ENCODE measurements at regions not wholly inside any gene's neighbourhood (a gene's known extent, or its start where the extent isn't known, plus 50 kb on each side); places are given as distances from the start of the nearest gene placed in this dataset.

DNA sequence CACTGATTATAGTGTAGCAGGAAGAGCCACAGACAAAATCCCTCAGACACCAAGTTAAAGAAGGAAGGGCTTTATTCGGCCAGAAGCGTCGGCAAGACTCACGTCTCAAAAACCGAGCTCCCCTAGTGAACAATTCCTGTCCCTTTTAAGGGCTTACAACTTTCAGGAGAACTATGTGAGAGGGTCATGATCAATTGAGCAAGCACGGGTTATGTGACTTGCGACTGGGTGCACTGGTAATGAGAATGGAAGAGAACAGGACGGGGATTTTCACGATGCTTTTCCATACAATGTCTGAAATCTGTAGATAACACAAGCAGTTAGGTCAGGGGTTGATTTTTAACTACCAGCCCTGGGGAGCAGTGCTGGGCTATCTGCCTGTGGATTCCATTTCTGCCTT, 116.7 kb downstream of the MFAP3L start:
- Histone ChIP-seq H3K27me3 (no peaks in the 10 kb centered on the region), H3K4me1 (no peaks in the 10 kb centered on the region), H3K36me3 (no peaks in the 10 kb centered on the region), H3K27ac (no peak overlapping the region), H3K9me3 (no peaks in the 10 kb centered on the region), H3K4me3 (no peak overlapping the region)
- WGBS, 5 donors: 61 to 82% (median 67%) methylated on average over 9 of the region's 9 CpGs
- no peak for DNase-seq
- intact Hi-C loops (cut with DNase I; ENCODE audit: low total_unique reads): no loop called here
- TF ChIP-seq EP300 (IDR thresholded peaks at IDR 0.05) (no peak), CTCF (IDR thresholded peaks at IDR 0.05) (no peak), POLR2AphosphoS5 (IDR thresholded peaks at IDR 0.05) (no peak), POLR2A (IDR thresholded peaks at IDR 0.05) (no peak)

DNA sequence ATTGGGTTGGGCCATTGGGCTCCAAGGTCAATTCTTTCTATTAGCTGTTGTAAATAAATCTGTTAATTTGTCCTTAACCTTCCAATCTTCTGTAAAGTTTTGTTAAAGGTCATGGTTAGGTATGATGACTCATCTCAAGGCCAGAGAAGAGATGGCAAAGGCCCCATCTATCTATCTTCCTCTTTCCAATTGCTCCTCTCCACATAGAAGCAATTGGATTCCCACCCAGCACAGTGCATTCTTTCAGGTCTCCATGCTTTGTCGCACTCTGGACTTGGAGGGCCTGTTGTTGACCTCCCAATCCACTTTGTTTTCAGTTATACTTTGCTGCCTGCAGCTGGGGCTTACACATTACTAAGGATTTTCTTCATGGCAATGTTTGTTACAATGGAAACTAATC, 118.5 kb downstream of the MFAP3L start:
- no peak overlapping the region for H3K4me3 ChIP-seq
- 79 to 100% (median 86%) methylated on average over 1 of the region's 1 CpG for WGBS, 5 donors
- intact Hi-C loops (cut with DNase I; ENCODE audit: low total_unique reads): no loop called here

GRCh38 chr4:169906821-169907220, 119.4 kb downstream of the MFAP3L start:
- no peak for TF ChIP-seq CTCF (IDR thresholded peaks at IDR 0.05)
- no peak for TF ChIP-seq POLR2AphosphoS5 (IDR thresholded peaks at IDR 0.05)
- no peak for TF ChIP-seq POLR2A (IDR thresholded peaks at IDR 0.05)
- no peak for TF ChIP-seq EP300 (IDR thresholded peaks at IDR 0.05)
- H3K4me3 ChIP-seq: no peak overlapping the region
- H3K27me3 ChIP-seq: no peaks in the 10 kb centered on the region
- H3K36me3 ChIP-seq: no peaks in the 10 kb centered on the region
- H3K9me3 ChIP-seq: no peaks in the 10 kb centered on the region
- 58 to 81% (median 68%) methylated on average over 1 of the region's 1 CpG for WGBS, 5 donors
- intact Hi-C loops (cut with DNase I; ENCODE audit: low total_unique reads): no loop called here
- H3K4me1 ChIP-seq: no peaks in the 10 kb centered on the region
- H3K27ac ChIP-seq: no peak overlapping the region
- DNase-seq: no peak

More for the DNA sequence above, 118.5 kb downstream of the MFAP3L start:
- H3K4me1 ChIP-seq: no peaks in the 10 kb centered on the region
- no peaks in the 10 kb centered on the region for H3K9me3 ChIP-seq
- no peak for DNase-seq
- no peak for TF ChIP-seq CTCF (IDR thresholded peaks at IDR 0.05)
- no peak for TF ChIP-seq EP300 (IDR thresholded peaks at IDR 0.05)
- no peak for TF ChIP-seq POLR2A (IDR thresholded peaks at IDR 0.05)
- TF ChIP-seq POLR2AphosphoS5 (IDR thresholded peaks at IDR 0.05): no peak
- H3K27ac ChIP-seq: no peak overlapping the region
- no peaks in the 10 kb centered on the region for H3K36me3 ChIP-seq
- no peaks in the 10 kb centered on the region for H3K27me3 ChIP-seq

DNA sequence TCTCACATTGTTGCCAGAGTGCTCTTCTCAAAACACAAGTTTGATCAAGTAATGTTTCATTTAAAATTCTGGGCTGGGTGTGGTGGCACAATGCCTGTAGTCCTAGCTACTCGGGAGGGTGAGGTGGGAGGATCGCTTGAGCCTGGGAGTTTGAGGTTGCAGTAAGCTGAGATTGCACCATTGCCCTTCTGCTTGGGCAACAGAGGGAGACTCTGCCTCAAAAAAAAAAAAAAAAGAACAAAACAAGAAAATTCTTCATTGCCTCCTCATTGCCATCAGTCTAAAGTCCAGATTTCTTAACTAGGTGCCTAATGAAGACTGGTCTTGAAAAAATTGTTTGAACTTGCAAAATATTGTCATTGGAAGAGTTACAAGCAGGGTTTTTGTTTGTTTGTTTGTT, 120.1 kb downstream of the MFAP3L start:
- H3K36me3 ChIP-seq: no peaks in the 10 kb centered on the region
- no peaks in the 10 kb centered on the region for H3K9me3 ChIP-seq
- 79 to 91% (median 89%) methylated on average over 2 of the region's 2 CpGs for WGBS, 5 donors
- no peaks in the 10 kb centered on the region for H3K4me1 ChIP-seq
- H3K27me3 ChIP-seq: no peaks in the 10 kb centered on the region
- intact Hi-C loops (cut with DNase I; ENCODE audit: low total_unique reads): no loop called here
- no peak for TF ChIP-seq CTCF (IDR thresholded peaks at IDR 0.05)
- TF ChIP-seq EP300 (IDR thresholded peaks at IDR 0.05): no peak
- no peak for TF ChIP-seq POLR2A (IDR thresholded peaks at IDR 0.05)
- TF ChIP-seq POLR2AphosphoS5 (IDR thresholded peaks at IDR 0.05): no peak
- no peak overlapping the region for H3K27ac ChIP-seq
- no peak overlapping the region for H3K4me3 ChIP-seq
- DNase-seq: no peak
